ENCODE measurements at regions not wholly inside any gene's neighbourhood (a gene's known extent, or its start where the extent isn't known, plus 50 kb on each side); places are given as distances from the start of the nearest gene placed in this dataset.

DNA sequence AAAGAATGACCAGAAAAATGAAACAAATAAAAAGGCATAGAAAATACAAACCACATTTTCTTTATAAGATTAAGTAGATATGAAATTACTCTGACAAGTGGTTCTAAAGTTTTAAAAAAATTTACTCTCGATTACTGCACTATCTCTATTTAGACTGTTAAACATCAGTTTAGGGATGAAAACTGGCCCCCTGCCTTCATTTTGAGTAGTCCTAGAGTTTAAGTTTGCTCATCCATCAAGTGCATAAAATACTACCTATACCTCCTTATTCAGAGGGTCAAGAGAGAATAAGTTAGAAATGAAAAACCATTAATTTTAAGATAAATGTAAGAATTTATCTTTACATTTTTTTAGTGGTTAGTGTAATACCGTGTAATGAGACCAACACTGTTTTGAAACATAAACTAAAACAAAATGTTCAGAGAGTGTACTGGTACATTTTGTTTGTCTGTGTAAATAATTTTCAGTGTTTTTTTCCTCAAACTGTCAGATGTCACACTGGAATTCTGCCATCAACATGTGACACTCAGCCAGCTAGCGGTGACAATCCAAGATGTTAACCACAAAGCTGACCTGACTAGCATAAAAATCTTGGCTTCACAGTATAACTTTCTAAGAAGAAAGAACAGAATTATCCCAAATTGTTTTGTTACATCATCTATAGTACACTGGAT lies 184.8 kb upstream of the PCDH20 start:
- ATAC-seq: no peak
- Histone ChIP-seq H3K4me2 (ENCODE audit: low read depth, low read length) (no peak overlapping the region), H2AFZ (ENCODE audit: low read length) (no peak overlapping the region), H3K4me1 (ENCODE audit: insufficient read depth, low read length) (no peaks in the 10 kb centered on the region), H3K9ac (ENCODE audit: insufficient read depth, low read depth, low read length) (no peak overlapping the region), H3K36me3 (replicated peaks in 1 of 2; ENCODE audit: control insufficient read depth in 1 of 2, insufficient read depth in 2 of 2, low read length in 2 of 2) (no peaks in the 10 kb centered on the region), H4K20me1 (ENCODE audit: insufficient read depth, low read length) (no peaks in the 10 kb centered on the region), H3K27me3 (ENCODE audit: control insufficient read depth in 1 of 2, insufficient read depth in 2 of 2, low read length in 2 of 2) (no peaks in the 10 kb centered on the region), H3K9me3 (ENCODE audit: low read length) (no peaks in the 10 kb centered on the region), H3K79me2 (ENCODE audit: insufficient read depth, low read length) (no peaks in the 10 kb centered on the region), H3K4me3 (replicated peaks in 1 of 3; ENCODE audit: insufficient read depth in 1 of 3, low read depth in 2 of 3, low read length in 3 of 3) (no peak overlapping the region), H3K27ac (ENCODE audit: extremely low read length, insufficient read depth, low read length) (no peak overlapping the region)
- in situ Hi-C loops (cut with HindIII; ENCODE audit: extremely low pct_ligation_motif_present, low pct_unique_long_range_greater_than_20kb) (no loop called here), intact Hi-C loops (cut with micrococcal nuclease; ENCODE audit: unreplicated experiment) (no loop called here)
- no peak for DNase-seq (ENCODE audit: low spot score)
- no peak for FAIRE-seq
- ChIA-PET CTCF (ENCODE audit: low intra/inter-chr PET ratio, low total read pairs) (no interaction called here), POLR2A (no interaction called here)
- TF ChIP-seq ZNF674 (CRISPR knock-in tag; IDR thresholded peaks at IDR 0.05; ENCODE audit: low read depth) (no peak), SALL1 (CRISPR knock-in tag; IDR thresholded peaks at IDR 0.05) (no peak), HNRNPUL1 (IDR thresholded peaks at IDR 0.05; ENCODE audit: low read depth, low read length) (no peak), ZSCAN21 (CRISPR knock-in tag; IDR thresholded peaks at IDR 0.05; ENCODE audit: borderline replicate concordance) (no peak)
- TF ChIP-seq, protein P1, sequence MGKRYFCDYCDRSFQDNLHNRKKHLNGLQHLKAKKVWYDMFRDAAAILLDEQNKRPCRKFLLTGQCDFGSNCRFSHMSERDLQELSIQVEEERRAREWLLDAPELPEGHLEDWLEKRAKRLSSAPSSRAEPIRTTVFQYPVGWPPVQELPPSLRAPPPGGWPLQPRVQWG (CRISPR knock-in tag; IDR thresholded peaks at IDR 0.05; ENCODE audit: borderline replicate concordance, low read depth): no peak
- no TSS peak for BruUV-seq (replicated peaks)
- 53% methylated on average over 3 of the region's 3 CpGs for WGBS (ENCODE audit: low lambda C conversion rate)

DNA sequence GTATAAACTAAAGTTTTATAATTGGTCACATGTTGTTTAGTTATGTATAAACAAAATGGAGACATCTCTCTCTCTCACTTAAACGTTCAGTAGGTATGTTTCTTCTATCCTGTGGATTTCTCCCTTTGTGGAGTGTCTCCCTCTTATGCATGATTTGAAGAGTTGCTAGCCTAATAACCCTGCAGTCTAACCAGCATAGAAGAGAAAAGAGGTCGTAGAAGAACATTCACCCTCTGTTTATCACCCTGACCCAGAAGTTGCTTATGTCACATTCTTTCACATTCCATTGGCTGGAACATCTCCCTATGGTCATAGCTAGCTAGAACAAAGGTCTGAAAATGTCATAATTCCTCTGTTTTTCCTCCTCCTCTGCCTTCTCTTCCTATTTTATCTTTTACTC lies 176.8 kb upstream of the PCDH20 start:
- BruUV-seq (replicated peaks): no TSS peak
- 3% methylated on average over 2 of the region's 2 CpGs for WGBS (ENCODE audit: low lambda C conversion rate)
- no peak overlapping the region for H2AFZ ChIP-seq (ENCODE audit: low read length)
- no peak overlapping the region for H3K9ac ChIP-seq (ENCODE audit: insufficient read depth, low read depth, low read length)
- H3K27ac ChIP-seq (ENCODE audit: extremely low read length, insufficient read depth, low read length): no peak overlapping the region
- no peak overlapping the region for H3K4me3 ChIP-seq (replicated peaks in 1 of 3; ENCODE audit: insufficient read depth in 1 of 3, low read depth in 2 of 3, low read length in 3 of 3)
- in situ Hi-C loops (cut with HindIII; ENCODE audit: extremely low pct_ligation_motif_present, low pct_unique_long_range_greater_than_20kb): no loop called here
- no peaks in the 10 kb centered on the region for H3K36me3 ChIP-seq (replicated peaks in 1 of 2; ENCODE audit: control insufficient read depth in 1 of 2, insufficient read depth in 2 of 2, low read length in 2 of 2)
- no peaks in the 10 kb centered on the region for H3K4me1 ChIP-seq (ENCODE audit: insufficient read depth, low read length)
- ATAC-seq: no peak
- POLR2A ChIA-PET: no interaction called here
- H3K4me2 ChIP-seq (ENCODE audit: low read depth, low read length): no peak overlapping the region
- CTCF ChIA-PET (ENCODE audit: low intra/inter-chr PET ratio, low total read pairs): no interaction called here
- H3K9me3 ChIP-seq (ENCODE audit: low read length): no peaks in the 10 kb centered on the region
- H3K79me2 ChIP-seq (ENCODE audit: insufficient read depth, low read length): no peaks in the 10 kb centered on the region
- TF ChIP-seq TRIM24 (CRISPR knock-in tag; IDR thresholded peaks at IDR 0.05) (no peak), RBAK (CRISPR knock-in tag; IDR thresholded peaks at IDR 0.05) (no peak), ZSCAN20 (CRISPR knock-in tag; IDR thresholded peaks at IDR 0.05; ENCODE audit: borderline replicate concordance) (no peak)
- no peak for DNase-seq (ENCODE audit: low spot score)
- no peak for FAIRE-seq
- no peaks in the 10 kb centered on the region for H4K20me1 ChIP-seq (ENCODE audit: insufficient read depth, low read length)
- H3K27me3 ChIP-seq (ENCODE audit: control insufficient read depth in 1 of 2, insufficient read depth in 2 of 2, low read length in 2 of 2): no peaks in the 10 kb centered on the region
- intact Hi-C loops (cut with micrococcal nuclease; ENCODE audit: unreplicated experiment): no loop called here
